Vagina (tissue), 2 donors: ENCODE measurements at regions not wholly inside any gene's neighbourhood (a gene's known extent, or its start where the extent isn't known, plus 50 kb on each side); places are given as distances from the start of the nearest gene placed in this dataset.
"Not testable (repeated sequence)": the region's sequence is repeated elsewhere in the genome, so short reads cannot be mapped to it uniquely, and the experiment has no call there.

Experiments used
- DNase-seq, 2 donors: peaks; one replicate each; pipeline ENCODE4 v3.0.0-alpha.2; 2017; ENCODE audit errors: extremely low spot score in 2 of 2
- H3K27ac ChIP-seq: fragments of 200-600 bp; sonication (generic); one replicate; pipeline ENCODE4 v1.5.1; 2019
- H3K27me3 ChIP-seq: fragments of 200-600 bp; sonication (generic); one replicate; pipeline ENCODE4 v1.5.1; 2019
- H3K36me3 ChIP-seq, 2 donors: fragments of 200-600 bp; sonication (generic); one replicate each; pipeline ENCODE4 v1.5.1; 2017 to 2019
- H3K4me1 ChIP-seq: fragments of 200-600 bp; sonication (generic); one replicate; pipeline ENCODE4 v1.5.1; 2019
- H3K4me3 ChIP-seq, 2 donors: fragments of 200-600 bp; sonication (generic); 1 replicate in 1 of 2; 2 replicates in 1 of 2; pipeline ENCODE4 v1.5.1; 2016 to 2019
- H3K9me3 ChIP-seq: fragments of 200-600 bp; sonication (generic); one replicate; pipeline ENCODE4 v1.5.1; 2019
- CTCF ChIP-seq, 3 experiments: fragments of 450-650 bp in 2 of 3; fragments of 200-600 bp in 1 of 3; sonication (generic) in 1 of 3; IDR thresholded peaks; one replicate each; pipeline ENCODE4 v1.5.1; 2017 to 2019; ENCODE audit warnings: antibody characterized with exemption in 3 of 3, mild to moderate bottlenecking in 2 of 3, moderate library complexity in 2 of 3
- POLR2A ChIP-seq, 2 donors: fragments of 450-650 bp; IDR thresholded peaks; one replicate each; pipeline ENCODE4 v1.6.1; 2017; ENCODE audit warnings: antibody characterized with exemption in 2 of 2, mild to moderate bottlenecking in 2 of 2, moderate library complexity in 2 of 2
- POLR2AphosphoS5 ChIP-seq, 2 donors: sonication (generic); formaldehyde crosslinking; IDR thresholded peaks; one replicate each; pipeline ENCODE4 v1.9.0; 2017; ENCODE audit warnings: antibody characterized with exemption in 2 of 2, mild to moderate bottlenecking in 2 of 2, low read depth in 1 of 2; ENCODE audit not compliant: insufficient read depth in 1 of 2
- intact Hi-C: fragments of 100-400 bp; cut with DNase I; formaldehyde crosslinking; loops from one replicate; pipeline ENCODE4 v1.15.1; 2023

GRCh38 chr7:34227525-34227924, 322.2 kb downstream of the BMPER start:
- intact Hi-C loops = no loop called here
- no peak for DNase-seq
- TF ChIP-seq POLR2AphosphoS5 (IDR thresholded peaks at IDR 0.05; ENCODE audit: insufficient read depth in 1 of 2, low read depth in 1 of 2) = no peak
- no peak for TF ChIP-seq POLR2A (IDR thresholded peaks at IDR 0.05)
- TF ChIP-seq CTCF (IDR thresholded peaks at IDR 0.05) = no peak

GRCh38 chr7:34235101-34235500, 329.8 kb downstream of the BMPER start:
- H3K4me1 ChIP-seq, H3K27me3 ChIP-seq, H3K9me3 ChIP-seq, H3K27ac ChIP-seq, DNase-seq, H3K4me3 ChIP-seq, H3K36me3 ChIP-seq, intact Hi-C loops: not testable (repeated sequence)

More at GRCh38 chr7:34227525-34227924, 322.2 kb downstream of the BMPER start:
- Histone ChIP-seq H3K9me3 (no peaks in the 10 kb centered on the region), H3K4me3 (no peak overlapping the region), H3K27me3 (no peaks in the 10 kb centered on the region), H3K36me3 (no peaks in the 10 kb centered on the region), H3K27ac (no peak overlapping the region), H3K4me1 (no peaks in the 10 kb centered on the region)

GRCh38 chr7:34236057-34236456, 330.7 kb downstream of the BMPER start:
- TF ChIP-seq POLR2A (IDR thresholded peaks at IDR 0.05) (no peak), CTCF (IDR thresholded peaks at IDR 0.05) (no peak), POLR2AphosphoS5 (IDR thresholded peaks at IDR 0.05; ENCODE audit: insufficient read depth in 1 of 2, low read depth in 1 of 2) (no peak)
- Histone ChIP-seq H3K4me3 (no peak overlapping the region), H3K4me1 (no peaks in the 10 kb centered on the region), H3K36me3 (no peaks in the 10 kb centered on the region), H3K27me3 (no peaks in the 10 kb centered on the region), H3K9me3 (no peaks in the 10 kb centered on the region), H3K27ac (no peak overlapping the region)
- intact Hi-C loops = no loop called here
- DNase-seq = no peak

GRCh38 chr7:34236839-34237492, 331.6 kb downstream of the BMPER start:
- no peak overlapping the region for H3K4me3 ChIP-seq
- intact Hi-C loops = no loop called here
- no peaks in the 10 kb centered on the region for H3K36me3 ChIP-seq
- H3K27ac ChIP-seq = no peak overlapping the region
- DNase-seq = no peak
- H3K4me1 ChIP-seq = no peaks in the 10 kb centered on the region
- H3K27me3 ChIP-seq = no peaks in the 10 kb centered on the region
- H3K9me3 ChIP-seq = no peaks in the 10 kb centered on the region
- TF ChIP-seq POLR2AphosphoS5 (IDR thresholded peaks at IDR 0.05; ENCODE audit: insufficient read depth in 1 of 2, low read depth in 1 of 2) (no peak), CTCF (IDR thresholded peaks at IDR 0.05) (no peak), POLR2A (IDR thresholded peaks at IDR 0.05) (no peak)

- TF ChIP-seq POLR2AphosphoS5 (IDR thresholded peaks at IDR 0.05; ENCODE audit: insufficient read depth in 1 of 2, low read depth in 1 of 2) = no peak
- no peak for TF ChIP-seq POLR2A (IDR thresholded peaks at IDR 0.05)
- no peak for TF ChIP-seq CTCF (IDR thresholded peaks at IDR 0.05)
- no peaks in the 10 kb centered on the region for H3K9me3 ChIP-seq
- H3K27ac ChIP-seq = no peak overlapping the region
- H3K27me3 ChIP-seq = no peaks in the 10 kb centered on the region
- H3K4me1 ChIP-seq = no peaks in the 10 kb centered on the region
- H3K4me3 ChIP-seq = no peak overlapping the region
- H3K36me3 ChIP-seq = no peaks in the 10 kb centered on the region
- DNase-seq = no peak
- intact Hi-C loops = no loop called here
These were observed 332.1 kb downstream of the BMPER start for GRCh38 chr7:34237493-34237849.
